ENCODE measurements at regions not wholly inside any gene's neighbourhood (a gene's known extent, or its start where the extent isn't known, plus 50 kb on each side); places are given as distances from the start of the nearest gene placed in this dataset.

DNA sequence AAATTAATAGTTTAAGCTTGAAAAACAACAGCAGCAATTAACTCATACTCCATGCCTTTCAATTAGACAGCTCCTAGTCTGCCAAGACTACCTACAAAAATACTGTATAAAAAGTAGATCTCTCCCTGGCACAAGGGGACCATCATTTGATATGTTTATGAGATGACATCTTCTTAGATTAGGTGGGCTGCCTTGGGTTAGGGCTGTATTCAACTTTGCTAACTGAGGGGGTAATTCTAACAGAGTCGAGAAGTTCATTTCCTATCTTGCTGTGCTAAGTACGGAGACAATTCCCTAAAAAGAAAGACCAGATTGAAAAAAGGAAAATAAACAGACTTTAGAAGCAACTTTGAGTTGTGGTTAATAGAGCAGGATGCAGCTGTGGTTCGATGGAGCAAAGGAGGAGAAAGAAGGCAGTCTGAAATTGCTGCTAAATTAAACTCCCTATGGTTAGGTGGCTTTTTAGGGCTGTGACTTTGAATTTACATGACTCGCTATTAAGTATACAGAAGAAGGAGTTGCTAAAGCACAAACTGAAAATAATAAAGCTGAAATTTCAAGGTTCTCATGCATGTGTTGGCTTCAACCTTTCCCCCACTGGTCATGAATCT, 75.4 kb downstream of the CDC7 start:
- TF ChIP-seq, protein P1, sequence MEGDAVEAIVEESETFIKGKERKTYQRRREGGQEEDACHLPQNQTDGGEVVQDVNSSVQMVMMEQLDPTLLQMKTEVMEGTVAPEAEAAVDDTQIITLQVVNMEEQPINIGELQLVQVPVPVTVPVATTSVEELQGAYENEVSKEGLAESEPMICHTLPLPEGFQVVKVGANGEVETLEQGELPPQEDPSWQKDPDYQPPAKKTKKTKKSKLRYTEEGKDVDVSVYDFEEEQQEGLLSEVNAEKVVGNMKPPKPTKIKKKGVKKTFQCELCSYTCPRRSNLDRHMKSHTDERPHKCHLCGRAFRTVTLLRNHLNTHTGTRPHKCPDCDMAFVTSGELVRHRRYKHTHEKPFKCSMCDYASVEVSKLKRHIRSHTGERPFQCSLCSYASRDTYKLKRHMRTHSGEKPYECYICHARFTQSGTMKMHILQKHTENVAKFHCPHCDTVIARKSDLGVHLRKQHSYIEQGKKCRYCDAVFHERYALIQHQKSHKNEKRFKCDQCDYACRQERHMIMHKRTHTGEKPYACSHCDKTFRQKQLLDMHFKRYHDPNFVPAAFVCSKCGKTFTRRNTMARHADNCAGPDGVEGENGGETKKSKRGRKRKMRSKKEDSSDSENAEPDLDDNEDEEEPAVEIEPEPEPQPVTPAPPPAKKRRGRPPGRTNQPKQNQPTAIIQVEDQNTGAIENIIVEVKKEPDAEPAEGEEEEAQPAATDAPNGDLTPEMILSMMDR (IDR thresholded peaks at IDR 0.05) = no peak
- DNase-seq (ENCODE audit: low spot score) = no peak
- ATAC-seq (ENCODE audit: low FRiP score) = no peak

DNA sequence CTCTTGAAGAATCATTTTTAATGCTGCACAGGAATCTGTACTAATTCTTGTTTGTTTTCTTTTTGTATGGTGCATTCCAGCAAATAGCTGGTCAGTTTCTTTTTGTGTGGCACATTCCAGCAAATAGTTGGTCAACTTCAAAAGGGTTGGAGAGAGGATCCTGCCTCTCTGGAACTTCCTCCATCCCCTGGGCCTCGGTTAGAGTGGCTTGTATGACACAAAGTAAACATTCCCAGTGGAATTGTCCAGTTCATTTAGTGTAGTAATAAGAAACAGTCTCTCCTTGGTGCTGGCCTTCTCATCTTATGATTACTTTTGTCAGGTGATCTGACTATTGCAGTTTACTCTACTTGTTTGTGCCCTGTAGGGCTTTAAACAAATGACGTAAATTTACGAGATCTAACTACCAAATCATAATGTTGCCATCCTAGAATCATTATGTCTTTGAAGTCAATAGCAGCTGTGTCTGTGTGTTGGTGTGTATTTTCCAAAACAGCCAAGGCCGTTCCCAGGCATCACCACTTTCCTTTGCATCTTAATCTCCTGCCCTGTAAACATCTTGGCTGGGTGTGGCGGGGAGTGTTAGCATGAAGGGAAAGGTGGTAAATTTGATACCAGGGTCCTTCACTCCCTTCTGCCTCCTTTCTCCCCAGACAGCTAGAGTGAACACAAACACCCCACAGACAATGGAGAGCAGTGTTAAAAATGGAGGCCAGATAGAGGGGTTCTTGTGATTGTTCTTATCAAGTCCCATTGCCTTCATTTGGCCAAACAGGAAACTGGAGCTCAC, 77.9 kb downstream of the CDC7 start:
- TF ChIP-seq, protein P1 (IDR thresholded peaks at IDR 0.05) = no peak
- ATAC-seq (ENCODE audit: low FRiP score) (no peak), DNase-seq (ENCODE audit: low spot score) (no peak)

DNA sequence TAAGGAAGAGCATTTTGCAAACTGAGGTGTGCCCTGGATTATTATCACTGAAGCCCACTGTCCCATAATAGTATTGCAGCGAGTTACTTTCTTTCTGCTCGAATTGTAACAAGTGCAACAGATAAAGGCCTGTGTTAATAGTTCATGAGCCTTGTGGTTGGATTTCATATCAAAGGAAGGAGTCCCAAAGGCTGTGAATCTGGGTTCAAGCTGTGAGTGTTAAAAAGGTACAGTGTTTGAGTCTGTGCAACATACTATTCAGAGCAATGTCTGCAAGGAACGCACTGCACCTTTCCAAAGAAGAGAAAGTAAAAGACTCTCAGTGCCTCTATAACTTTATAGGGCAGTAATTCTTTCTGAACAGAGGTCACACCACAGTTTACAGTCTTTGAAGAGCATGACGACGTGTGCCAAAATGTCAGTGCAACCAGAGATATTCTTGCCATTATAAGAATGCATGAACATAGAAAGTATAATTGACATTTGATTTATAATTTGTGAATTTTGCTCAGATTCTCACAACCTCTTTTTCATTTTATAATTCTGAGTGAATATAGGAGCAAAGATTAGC, 79.1 kb downstream of the CDC7 start:
- ATAC-seq (ENCODE audit: low FRiP score) (no peak), DNase-seq (ENCODE audit: low spot score) (no peak)
- TF ChIP-seq, protein P1 (IDR thresholded peaks at IDR 0.05) = no peak

DNA sequence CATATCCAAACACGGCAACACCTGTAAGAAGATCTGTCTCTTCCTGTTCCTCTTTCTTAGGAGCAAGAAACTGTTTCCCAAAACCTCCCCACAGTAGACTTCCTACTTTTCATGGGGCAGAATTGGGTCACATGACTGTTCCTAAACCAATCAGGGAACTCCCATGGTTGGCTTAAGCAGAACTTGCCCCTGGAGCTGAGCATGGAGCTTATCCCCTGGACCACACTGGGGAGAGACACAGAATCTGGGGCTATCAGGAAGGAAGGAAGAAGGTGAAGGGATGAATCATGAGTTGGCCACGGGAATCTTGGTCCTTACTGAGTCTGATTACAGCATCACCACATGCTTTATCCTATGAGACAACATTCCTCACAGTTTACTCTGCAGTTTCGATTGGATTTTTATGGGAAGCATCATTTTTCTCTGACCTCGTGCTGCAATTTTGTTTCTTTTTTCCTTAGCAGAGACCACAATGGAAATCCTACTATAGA, 81.8 kb downstream of the CDC7 start:
- TF ChIP-seq, protein P1 (IDR thresholded peaks at IDR 0.05) = no peak
- DNase-seq (ENCODE audit: low spot score) (no peak), ATAC-seq (ENCODE audit: low FRiP score) (peak; percentile 73)

DNA sequence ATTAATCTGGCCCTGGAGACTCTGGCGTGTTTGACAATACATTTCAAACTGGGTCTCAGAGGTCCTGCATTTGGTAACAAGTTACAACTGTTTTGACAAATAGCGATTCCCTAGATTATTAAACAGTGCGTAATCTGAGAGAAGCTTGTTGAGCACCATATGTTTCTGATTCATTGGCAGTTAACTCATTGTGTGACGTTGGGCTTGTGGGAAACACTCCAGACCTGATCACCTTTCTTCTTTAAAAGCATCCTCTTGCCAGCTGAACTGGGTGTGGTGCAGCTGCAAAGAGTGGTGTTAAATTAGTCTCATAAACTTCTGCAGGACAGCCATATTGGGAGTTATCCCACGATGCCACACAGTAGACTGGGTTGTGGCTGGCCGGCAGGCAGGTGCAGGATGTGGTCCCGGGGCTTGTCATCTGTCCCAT, 82.7 kb downstream of the CDC7 start:
- DNase-seq (ENCODE audit: low spot score) = no peak
- no peak for ATAC-seq (ENCODE audit: low FRiP score)
- TF ChIP-seq, protein P1 (IDR thresholded peaks at IDR 0.05) = no peak

DNA sequence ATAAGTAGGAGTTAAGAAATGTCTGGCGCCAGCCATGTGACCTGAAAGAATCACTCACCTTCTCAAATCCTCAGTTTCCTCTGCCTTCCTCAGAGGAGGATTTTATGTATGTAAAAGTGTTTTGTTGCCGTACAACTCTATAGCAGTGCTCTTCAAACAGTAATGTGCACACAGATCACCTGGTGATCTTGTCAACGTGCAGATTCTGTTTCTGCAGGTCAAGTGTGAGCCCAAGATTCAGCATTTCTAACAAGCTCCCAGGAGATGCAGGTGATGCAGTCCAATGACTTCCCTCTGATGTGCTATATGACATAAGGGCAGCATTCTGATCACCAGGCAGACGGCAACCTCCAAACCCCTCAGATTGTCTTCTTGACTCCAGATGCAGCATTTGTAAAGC, 83.7 kb downstream of the CDC7 start:
- TF ChIP-seq, protein P1 (IDR thresholded peaks at IDR 0.05) = no peak
- ATAC-seq (ENCODE audit: low FRiP score) (no peak), DNase-seq (ENCODE audit: low spot score) (no peak)
